Stimulated activated CD4-positive, alpha-beta T cell treated with anti-CD3 and anti-CD28 coated beads, TNF-alpha, amount 100 ng/mL, for 1 hour (primary cell): ENCODE measurements at regions not wholly inside any gene's neighbourhood (a gene's known extent, or its start where the extent isn't known, plus 50 kb on each side); places are given as distances from the start of the nearest gene placed in this dataset.
"Not testable (repeated sequence)": the region's sequence is repeated elsewhere in the genome, so short reads cannot be mapped to it uniquely, and the experiment has no call there.

Experiments used
- DNase-seq, 3 donors: peaks; one replicate each; pipeline ENCODE4 v3.0.0-alpha.2; 2020; ENCODE audit warnings: low read depth in 3 of 3, low spot score in 1 of 3

GRCh38 chr3:28575746-28576613 is 227.4 kb upstream of the AZI2 start:
- no peak for DNase-seq

GRCh38 chr3:28576614-28577200 is 228.1 kb upstream of the AZI2 start:
- DNase-seq = no peak

GRCh38 chr3:28577941-28578500 is 229.4 kb upstream of the AZI2 start:
- no peak for DNase-seq

GRCh38 chr3:28586325-28586724 is 237.7 kb upstream of the AZI2 start:
- no peak for DNase-seq

- no peak for DNase-seq
Observed at GRCh38 chr3:28587723-28588122, 239.1 kb upstream of the AZI2 start.

- no peak for DNase-seq
Observed at GRCh38 chr3:28590216-28590615, 241.6 kb upstream of the AZI2 start.

- no peak for DNase-seq
Observed at GRCh38 chr3:28590860-28591259, 242.2 kb upstream of the AZI2 start.

GRCh38 chr3:28595372-28595771 is 246.7 kb upstream of the AZI2 start:
- DNase-seq = no peak

GRCh38 chr3:28597452-28597851 is 248.8 kb upstream of the AZI2 start:
- DNase-seq = no peak

GRCh38 chr3:28598165-28598564 is 249.5 kb upstream of the AZI2 start:
- no peak for DNase-seq

- DNase-seq = no peak
Observed at GRCh38 chr3:28601291-28601690, 252.7 kb upstream of the AZI2 start.

GRCh38 chr3:28606283-28606682 is 257.7 kb upstream of the AZI2 start:
- DNase-seq = no peak

- no peak for DNase-seq
Observed at GRCh38 chr3:28612232-28612631, 263.6 kb upstream of the AZI2 start.

- DNase-seq = no peak
Observed at GRCh38 chr3:28613511-28614106, 265.0 kb upstream of the AZI2 start.

- DNase-seq = no peak
Observed at GRCh38 chr3:28615071-28615470, 266.4 kb upstream of the AZI2 start.

- no peak for DNase-seq
Observed at GRCh38 chr3:28615971-28616370, 267.3 kb upstream of the AZI2 start.

- DNase-seq = no peak
Observed at GRCh38 chr3:28617821-28618220, 269.2 kb upstream of the AZI2 start.

GRCh38 chr3:28623106-28623505 is 274.5 kb upstream of the AZI2 start:
- DNase-seq = no peak

GRCh38 chr3:28624084-28624483 is 275.5 kb upstream of the AZI2 start:
- no peak for DNase-seq

GRCh38 chr3:28627843-28628242 is 279.2 kb upstream of the AZI2 start:
- not testable (repeated sequence) for DNase-seq

- no peak for DNase-seq
Observed at GRCh38 chr3:28634019-28634418, 285.4 kb upstream of the AZI2 start.

GRCh38 chr3:28637742-28638141 is 289.1 kb upstream of the AZI2 start:
- no peak for DNase-seq
